OCI-LY3 (cell line): ENCODE measurements at regions not wholly inside any gene's neighbourhood (a gene's known extent, or its start where the extent isn't known, plus 50 kb on each side); places are given as distances from the start of the nearest gene placed in this dataset.

Source experiments
- H2AFZ ChIP-seq: fragments of 200-600, 300-600 bp; shearing (Covaris generic); 2 replicates; pipeline ENCODE4 v1.6.0; 2014; ENCODE audit warnings: antibody characterized with exemption, low read depth, low read length
- H3K27ac ChIP-seq: fragments of 200-600, 300-600 bp; sonication (generic); 2 replicates; pipeline ENCODE4 v1.5.1; 2014; ENCODE audit warnings: mild to moderate bottlenecking, low read length, moderate library complexity, mixed read lengths
- H3K27me3 ChIP-seq: fragments of 200-600, 300-600 bp; sonication (generic); 2 replicates; pipeline ENCODE4 v1.6.1; 2014; ENCODE audit warnings: low read depth, low read length, mixed read lengths
- H3K36me3 ChIP-seq: fragments of 200-600, 300-600 bp; sonication (generic); replicated peaks from 2 replicates; pipeline ENCODE3; 2014; ENCODE audit warnings: low read depth, low read length, mixed read lengths
- H3K4me1 ChIP-seq: fragments of 300-600, 200-600 bp; sonication (generic); 2 replicates; pipeline ENCODE4 v1.6.1; 2014; ENCODE audit warnings: low read length, mixed read lengths
- H3K4me2 ChIP-seq: fragments of 200-600, 300-600 bp; sonication (generic); 2 replicates; pipeline ENCODE4 v1.6.1; 2014; ENCODE audit warnings: low read length, mixed read lengths
- H3K4me3 ChIP-seq: fragments of 300-600, 200-600 bp; sonication (generic); 2 replicates; pipeline ENCODE4 v1.5.1; 2014; ENCODE audit warnings: antibody characterized with exemption, mild to moderate bottlenecking, low read length, moderate library complexity
- H3K79me2 ChIP-seq: fragments of 300-600, 200-600 bp; shearing (Covaris generic); 2 replicates; pipeline ENCODE4 v1.6.1; 2014; ENCODE audit warnings: mild to moderate bottlenecking, low read length, mixed read lengths
- H3K9ac ChIP-seq: fragments of 300-600, 200-600 bp; shearing (Covaris generic); 2 replicates; pipeline ENCODE4 v1.6.0; 2014; ENCODE audit warnings: mild to moderate bottlenecking, low read length, moderate library complexity
- H3K9me3 ChIP-seq: fragments of 200-600, 300-600 bp; shearing (Covaris generic); 2 replicates; pipeline ENCODE4 v1.6.1; 2014; ENCODE audit warnings: low read length, mixed read lengths; ENCODE audit not compliant: insufficient read depth
- H4K20me1 ChIP-seq: fragments of 200-600, 300-600 bp; sonication (generic); 2 replicates; pipeline ENCODE4 v1.6.1; 2016; ENCODE audit warnings: low read length, mixed read lengths; ENCODE audit not compliant: insufficient read depth
- EZH2phosphoT487 ChIP-seq: fragments of 200-600 bp; shearing (Covaris generic); IDR thresholded peaks from 2 replicates; pipeline ENCODE4 v1.6.1; 2018; ENCODE audit warnings: antibody characterized with exemption, mixed run types, low read depth
- TF ChIP-seq, protein P1 (sequence below): fragments of 200-600, 300-600 bp; sonication (generic); IDR thresholded peaks from 2 replicates; pipeline ENCODE4 v1.5.1; 2014; ENCODE audit warnings: antibody characterized with exemption, low read length, low read depth

DNA sequence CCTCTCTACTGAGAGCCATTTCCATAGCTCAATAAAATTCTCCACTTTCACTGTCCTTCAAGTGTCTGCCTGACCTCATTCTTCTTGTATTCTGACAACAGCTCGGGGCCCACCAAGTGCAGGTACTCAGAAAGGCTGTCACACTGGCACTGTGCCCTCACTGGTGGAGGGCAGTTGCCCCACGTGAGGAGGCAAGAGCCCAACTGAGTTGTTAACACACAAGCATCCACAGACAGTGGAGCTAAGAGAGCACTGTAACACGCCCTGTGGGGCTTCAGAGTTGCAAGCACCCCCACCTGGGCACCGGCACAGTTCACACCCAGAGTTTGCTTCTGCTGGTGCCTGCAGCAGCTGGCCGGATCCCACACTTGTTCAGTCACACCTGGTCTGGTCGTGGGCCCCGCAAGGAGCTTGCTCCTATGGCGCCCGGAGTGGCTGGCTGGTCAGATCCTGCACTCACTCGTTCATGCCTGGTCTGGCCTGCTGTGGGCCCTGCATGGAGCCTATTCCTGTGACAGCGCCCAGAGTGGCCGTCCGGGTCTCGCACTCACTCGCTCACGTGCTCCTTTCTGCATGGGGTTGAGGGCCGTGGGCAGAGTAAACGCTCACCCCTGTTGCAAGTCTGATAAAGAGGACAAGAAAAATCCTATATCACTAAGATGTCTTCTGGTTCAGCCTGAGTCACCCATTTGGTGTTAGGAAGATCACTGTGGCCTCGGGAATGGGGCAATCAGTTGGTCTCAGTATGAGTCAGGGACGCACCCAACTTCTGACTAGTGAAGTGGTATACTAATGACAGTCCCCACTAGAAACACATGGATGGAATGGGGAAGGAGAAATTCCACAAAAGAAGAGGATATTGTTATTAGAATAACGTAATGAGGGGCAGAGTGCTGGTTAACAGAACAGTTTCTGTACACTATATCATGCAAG lies 87.0 kb upstream of the CCNH start:
- Histone ChIP-seq H3K9me3 (no peaks in the 10 kb centered on the region), H3K4me2 (no peak overlapping the region), H4K20me1 (no peaks in the 10 kb centered on the region), H3K79me2 (no peaks in the 10 kb centered on the region), H3K27ac (no peak overlapping the region), H3K27me3 (no peaks in the 10 kb centered on the region), H3K4me3 (no peak overlapping the region), H3K36me3 (no peaks in the 10 kb centered on the region), H3K9ac (no peak overlapping the region), H2AFZ (0 out of 2 replicates have a peak overlapping the region, but pooled peaks have one; percentile 13), H3K4me1 (no peaks in the 10 kb centered on the region)
- no peak for TF ChIP-seq EZH2phosphoT487
- TF ChIP-seq, protein P1, sequence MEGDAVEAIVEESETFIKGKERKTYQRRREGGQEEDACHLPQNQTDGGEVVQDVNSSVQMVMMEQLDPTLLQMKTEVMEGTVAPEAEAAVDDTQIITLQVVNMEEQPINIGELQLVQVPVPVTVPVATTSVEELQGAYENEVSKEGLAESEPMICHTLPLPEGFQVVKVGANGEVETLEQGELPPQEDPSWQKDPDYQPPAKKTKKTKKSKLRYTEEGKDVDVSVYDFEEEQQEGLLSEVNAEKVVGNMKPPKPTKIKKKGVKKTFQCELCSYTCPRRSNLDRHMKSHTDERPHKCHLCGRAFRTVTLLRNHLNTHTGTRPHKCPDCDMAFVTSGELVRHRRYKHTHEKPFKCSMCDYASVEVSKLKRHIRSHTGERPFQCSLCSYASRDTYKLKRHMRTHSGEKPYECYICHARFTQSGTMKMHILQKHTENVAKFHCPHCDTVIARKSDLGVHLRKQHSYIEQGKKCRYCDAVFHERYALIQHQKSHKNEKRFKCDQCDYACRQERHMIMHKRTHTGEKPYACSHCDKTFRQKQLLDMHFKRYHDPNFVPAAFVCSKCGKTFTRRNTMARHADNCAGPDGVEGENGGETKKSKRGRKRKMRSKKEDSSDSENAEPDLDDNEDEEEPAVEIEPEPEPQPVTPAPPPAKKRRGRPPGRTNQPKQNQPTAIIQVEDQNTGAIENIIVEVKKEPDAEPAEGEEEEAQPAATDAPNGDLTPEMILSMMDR = no peak
